Activated CD4-positive, alpha-beta T cell treated with anti-CD3 and anti-CD28 coated beads, Interleukin-2, amount 10 ng/mL, durations not matched to agents 24 days and 14 days (primary cell): ENCODE measurements at regions not wholly inside any gene's neighbourhood (a gene's known extent, or its start where the extent isn't known, plus 50 kb on each side); places are given as distances from the start of the nearest gene placed in this dataset.
A peak's percentile ranks its signal among the peaks of the same experiment; 100 is the strongest.

Experiments used
- DNase-seq: peaks from one replicate; pipeline ENCODE4 v3.0.0; 2022
- H3K27ac Mint-ChIP-seq: one replicate; pipeline ENCODE4 v1.8.0; 2022; ENCODE audit warnings: mild to moderate bottlenecking, mixed read lengths
- H3K27me3 Mint-ChIP-seq: one replicate; pipeline ENCODE4 v1.8.0; 2022; ENCODE audit warnings: mixed read lengths
- H3K36me3 Mint-ChIP-seq: one replicate; pipeline ENCODE4 v1.8.0; 2022; ENCODE audit warnings: low read depth, mild to moderate bottlenecking, mixed read lengths
- H3K4me1 Mint-ChIP-seq: one replicate; pipeline ENCODE4 v1.8.0; 2021; ENCODE audit warnings: mixed read lengths
- H3K4me3 Mint-ChIP-seq: one replicate; pipeline ENCODE4 v1.8.0; 2022; ENCODE audit warnings: mild to moderate bottlenecking, moderate library complexity, mixed read lengths
- H3K9me3 Mint-ChIP-seq: one replicate; pipeline ENCODE4 v1.8.0; 2021; ENCODE audit warnings: mixed read lengths
- intact Hi-C: fragments of 100-400 bp; cut with micrococcal nuclease; formaldehyde crosslinking; loops from one replicate; pipeline ENCODE4 v1.15.1; 2023

DNA sequence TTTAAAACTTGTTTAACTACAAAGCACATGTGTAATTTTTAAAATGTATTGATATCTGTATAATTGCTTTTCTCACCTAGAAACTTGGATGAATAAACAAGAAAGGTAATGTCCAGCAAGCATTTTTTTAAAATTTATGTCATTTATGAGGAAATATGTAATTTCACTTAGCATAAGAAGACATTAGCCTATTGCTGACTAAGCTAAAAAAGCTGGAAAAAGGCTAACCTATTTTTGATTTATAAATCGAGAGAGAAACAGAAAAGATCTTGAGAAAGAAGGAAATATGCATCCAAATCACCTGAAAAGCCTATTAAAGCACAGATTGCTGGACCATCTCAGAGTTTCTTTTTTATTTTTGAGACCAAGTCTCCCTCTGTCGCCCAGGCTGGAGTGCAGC, 1181.3 kb downstream of the SLITRK1 start:
- H3K27ac Mint-ChIP-seq, result no peak overlapping the region
- H3K27me3 Mint-ChIP-seq, result no peaks in the 10 kb centered on the region
- H3K36me3 Mint-ChIP-seq, result no peaks in the 10 kb centered on the region
- H3K4me3 Mint-ChIP-seq, result no peak overlapping the region
- no peak for DNase-seq
- intact Hi-C loops, result no loop called here
- H3K4me1 Mint-ChIP-seq, result no peaks in the 10 kb centered on the region
- no peaks in the 10 kb centered on the region for H3K9me3 Mint-ChIP-seq

DNA sequence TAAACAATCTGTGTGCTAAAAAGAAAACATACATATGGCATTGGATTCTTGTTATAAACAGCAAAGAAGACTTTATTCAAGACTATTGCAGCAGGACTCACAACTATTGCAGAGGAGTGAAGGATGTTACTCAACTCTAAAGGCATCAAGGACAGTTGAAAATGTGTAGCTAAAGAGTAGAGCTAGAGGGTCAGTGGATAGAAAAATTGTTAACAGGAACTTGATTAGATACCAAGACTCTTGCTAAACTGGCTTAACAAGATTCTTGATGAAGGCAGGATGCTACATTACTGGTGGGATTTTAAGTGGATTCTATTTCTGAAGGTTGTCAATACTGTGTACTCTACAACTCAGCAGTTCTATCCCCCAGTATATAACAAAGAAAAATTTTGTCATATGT, 1183.3 kb downstream of the SLITRK1 start:
- Mint-ChIP-seq H3K4me3 (no peak overlapping the region), H3K27me3 (no peaks in the 10 kb centered on the region), H3K36me3 (no peaks in the 10 kb centered on the region), H3K9me3 (no peaks in the 10 kb centered on the region), H3K27ac (no peak overlapping the region), H3K4me1 (no peaks in the 10 kb centered on the region)
- intact Hi-C loops, result no loop called here
- DNase-seq, result no peak

DNA sequence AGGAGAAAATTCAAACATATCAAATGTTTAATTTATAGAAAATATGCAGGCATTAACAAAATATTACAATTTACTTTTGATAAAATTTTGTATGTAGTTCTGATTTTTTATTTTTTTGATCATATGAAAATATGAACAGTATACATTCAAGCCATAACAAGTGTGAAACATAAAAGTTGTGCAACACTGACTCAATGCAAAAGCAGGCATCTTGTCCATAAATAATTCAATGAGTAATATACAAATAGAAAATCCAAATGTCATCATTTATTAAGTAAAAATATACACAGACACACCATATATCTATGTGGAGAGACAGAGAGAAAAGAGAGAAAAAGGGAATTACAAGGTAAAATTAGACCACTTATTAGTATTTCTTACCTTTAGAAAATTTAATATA, 1183.9 kb downstream of the SLITRK1 start:
- no peaks in the 10 kb centered on the region for H3K36me3 Mint-ChIP-seq
- no peaks in the 10 kb centered on the region for H3K4me1 Mint-ChIP-seq
- no peak overlapping the region for H3K27ac Mint-ChIP-seq
- no peak for DNase-seq
- intact Hi-C loops, result no loop called here
- no peaks in the 10 kb centered on the region for H3K27me3 Mint-ChIP-seq
- H3K4me3 Mint-ChIP-seq, result no peak overlapping the region
- no peaks in the 10 kb centered on the region for H3K9me3 Mint-ChIP-seq

DNA sequence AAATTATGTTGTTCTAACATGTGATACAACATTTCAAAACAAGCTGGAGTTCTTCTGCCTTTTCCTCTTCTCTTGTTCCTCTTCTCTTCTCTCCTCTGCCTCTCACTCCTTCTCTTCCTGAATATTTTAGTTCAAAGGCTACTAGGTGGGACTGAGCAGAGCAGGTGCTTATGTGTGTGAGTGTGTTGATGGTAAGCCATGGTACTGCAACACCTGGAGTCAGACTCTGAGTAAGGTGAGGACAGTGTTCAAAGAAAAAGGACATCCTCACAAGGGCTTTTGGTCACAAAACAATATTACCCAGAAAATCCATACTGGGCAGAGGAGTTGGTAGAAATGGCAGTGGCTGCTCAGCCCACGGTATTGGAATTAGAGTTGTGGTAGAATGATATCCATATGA, 1188.7 kb downstream of the SLITRK1 start:
- DNase-seq, result no peak
- Mint-ChIP-seq H3K27me3 (no peaks in the 10 kb centered on the region), H3K36me3 (no peaks in the 10 kb centered on the region), H3K4me3 (no peak overlapping the region), H3K9me3 (no peaks in the 10 kb centered on the region), H3K27ac (no peak overlapping the region), H3K4me1 (peaks cover 7% of the 10 kb centered on the region)
- intact Hi-C loops, result no loop called here

DNA sequence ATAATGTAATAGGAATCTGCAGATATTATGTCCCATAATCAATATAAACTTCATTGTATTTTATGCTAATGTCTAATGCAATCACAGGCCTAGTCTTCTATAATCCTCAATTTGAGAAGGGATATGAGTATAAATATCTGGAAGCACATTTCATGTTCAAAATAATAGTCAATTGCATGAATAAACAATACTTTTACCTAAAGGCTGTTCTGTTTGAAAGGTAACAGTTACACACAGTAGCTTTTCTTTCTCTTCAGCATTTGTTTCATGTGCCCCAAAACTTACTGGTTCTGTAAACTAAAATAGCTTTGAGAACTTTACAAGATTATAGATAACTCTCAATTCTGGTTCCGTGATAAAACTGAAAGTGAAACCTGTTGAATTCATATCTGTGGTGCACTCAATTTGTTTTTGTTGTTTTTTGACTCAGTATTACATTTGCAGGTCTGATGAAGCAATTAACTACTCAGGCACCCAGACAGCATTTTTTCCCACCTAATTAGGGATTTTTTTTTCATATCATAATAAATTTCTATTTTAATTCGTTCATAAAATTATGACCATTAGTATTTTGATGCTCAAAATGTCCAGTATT, 1193.8 kb downstream of the SLITRK1 start:
- Mint-ChIP-seq H3K9me3 (peaks cover 3% of the 10 kb centered on the region), H3K4me1 (peaks cover 12% of the 10 kb centered on the region), H3K27ac (peak overlapping the region; percentile 29), H3K36me3 (no peaks in the 10 kb centered on the region), H3K27me3 (no peaks in the 10 kb centered on the region), H3K4me3 (peak overlapping the region; percentile 73)
- DNase-seq, result no peak
- intact Hi-C loops, result no loop called here

DNA sequence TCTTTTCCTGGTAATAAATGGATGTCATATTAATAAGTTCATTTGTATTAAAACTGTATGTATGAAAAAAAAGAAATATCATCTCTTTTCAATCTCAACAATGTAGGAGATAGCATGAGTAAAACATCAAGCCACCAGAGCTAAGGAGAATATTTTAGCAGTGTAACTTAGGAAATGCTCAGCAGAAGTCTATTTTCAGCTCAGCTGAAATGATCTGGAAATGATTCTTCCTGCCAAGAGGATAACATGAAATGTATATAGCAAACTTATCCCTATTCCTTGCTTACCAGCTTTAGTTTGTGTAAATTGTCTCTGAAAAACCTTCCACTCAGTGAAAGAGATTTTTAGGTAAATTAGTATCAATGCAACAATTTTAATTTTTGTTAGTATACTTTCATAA, 1194.4 kb downstream of the SLITRK1 start:
- intact Hi-C loops, result no loop called here
- Mint-ChIP-seq H3K9me3 (peaks cover 4% of the 10 kb centered on the region), H3K36me3 (no peaks in the 10 kb centered on the region), H3K27ac (no peak overlapping the region), H3K27me3 (no peaks in the 10 kb centered on the region), H3K4me1 (peaks cover 12% of the 10 kb centered on the region), H3K4me3 (no peak overlapping the region)
- no peak for DNase-seq

DNA sequence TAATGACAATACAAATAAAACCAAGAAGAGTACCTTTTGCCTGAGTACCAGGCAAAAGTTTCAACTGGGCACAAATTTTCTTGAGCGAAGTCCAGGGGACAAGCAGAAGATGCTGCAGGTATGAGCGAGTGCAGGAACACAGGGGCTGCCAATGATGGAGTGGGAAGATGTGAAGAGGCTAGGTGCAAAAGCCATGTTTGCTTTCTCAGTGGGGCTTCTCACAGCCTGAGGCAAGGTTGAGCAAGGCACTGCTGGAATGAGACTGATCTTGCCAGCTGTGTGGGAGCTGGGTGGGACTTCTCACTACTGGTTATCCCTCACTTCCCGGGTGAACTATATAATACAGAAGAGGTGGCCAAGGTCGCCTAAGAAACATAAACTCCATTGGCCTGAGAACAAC, 1200.7 kb downstream of the SLITRK1 start:
- peaks cover 4% of the 10 kb centered on the region for H3K9me3 Mint-ChIP-seq
- H3K27me3 Mint-ChIP-seq, result no peaks in the 10 kb centered on the region
- H3K4me1 Mint-ChIP-seq, result no peaks in the 10 kb centered on the region
- intact Hi-C loops, result no loop called here
- no peak overlapping the region for H3K27ac Mint-ChIP-seq
- H3K36me3 Mint-ChIP-seq, result no peaks in the 10 kb centered on the region
- no peak for DNase-seq
- H3K4me3 Mint-ChIP-seq, result no peak overlapping the region

DNA sequence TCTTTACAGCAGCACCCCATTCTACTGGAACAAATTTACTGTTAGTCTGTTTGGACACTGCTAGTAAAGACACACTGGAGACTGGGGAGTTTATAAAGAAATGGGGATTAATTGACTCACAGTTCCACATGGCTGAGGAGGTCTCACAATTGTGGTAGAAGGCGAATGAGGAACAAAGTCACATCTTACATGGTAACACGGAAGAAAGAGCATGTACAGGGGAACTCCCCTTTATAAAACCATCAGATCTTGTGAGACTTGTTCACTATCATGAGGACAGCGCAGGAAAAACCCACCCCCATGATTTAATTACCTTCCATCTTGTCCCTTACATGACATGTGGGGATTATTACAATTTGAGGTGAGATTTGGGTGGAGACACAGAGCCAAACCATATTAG, 1204.2 kb downstream of the SLITRK1 start:
- intact Hi-C loops, result no loop called here
- no peaks in the 10 kb centered on the region for H3K4me1 Mint-ChIP-seq

DNA sequence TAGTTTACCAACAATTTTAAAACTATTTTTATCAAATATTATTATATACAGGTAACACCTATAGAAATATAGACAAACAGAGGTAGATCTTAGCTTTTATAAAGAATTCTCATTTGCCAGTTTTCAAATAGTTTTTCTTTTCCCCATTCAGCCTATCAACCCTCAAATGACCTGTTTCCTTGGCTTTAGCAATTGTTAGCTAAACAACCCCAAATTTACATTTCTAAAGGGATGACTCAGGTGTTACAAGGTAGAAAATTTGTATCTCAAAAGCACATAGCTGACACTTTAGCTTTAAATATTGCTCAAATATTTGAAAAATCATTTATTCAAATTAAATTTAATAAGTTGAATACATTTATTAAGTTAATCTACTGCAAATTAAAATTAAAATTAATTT, 1207.2 kb downstream of the SLITRK1 start:
- no peak for DNase-seq
- Mint-ChIP-seq H3K27me3 (no peaks in the 10 kb centered on the region), H3K36me3 (no peaks in the 10 kb centered on the region), H3K4me1 (no peaks in the 10 kb centered on the region), H3K4me3 (no peak overlapping the region), H3K9me3 (peaks cover 3% of the 10 kb centered on the region), H3K27ac (no peak overlapping the region)
- intact Hi-C loops, result no loop called here

More for the DNA sequence above, 1204.2 kb downstream of the SLITRK1 start:
- Mint-ChIP-seq H3K27me3 (no peaks in the 10 kb centered on the region), H3K4me3 (no peak overlapping the region), H3K9me3 (peaks cover 3% of the 10 kb centered on the region), H3K27ac (no peak overlapping the region), H3K36me3 (no peaks in the 10 kb centered on the region)
- no peak for DNase-seq

DNA sequence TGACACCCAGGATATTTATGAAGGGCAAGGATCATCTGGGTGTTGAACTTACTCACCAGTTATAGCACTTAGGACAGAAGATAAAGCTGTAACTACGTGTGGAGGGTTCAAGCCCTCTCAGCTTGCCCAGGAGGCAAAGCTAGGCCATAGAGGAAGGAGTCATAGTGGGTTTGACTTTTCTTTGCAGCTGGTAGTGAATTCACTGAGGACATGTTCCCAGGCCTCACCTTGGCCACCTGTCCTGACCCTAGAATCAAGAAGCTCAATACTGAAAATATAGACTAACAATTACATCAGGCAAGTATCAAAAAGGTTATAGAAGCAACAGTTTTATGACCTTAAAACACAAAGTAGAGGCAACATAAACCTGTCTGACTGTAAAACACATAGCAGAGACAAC, 1207.7 kb downstream of the SLITRK1 start:
- no peak for DNase-seq
- no peaks in the 10 kb centered on the region for H3K4me1 Mint-ChIP-seq

DNA sequence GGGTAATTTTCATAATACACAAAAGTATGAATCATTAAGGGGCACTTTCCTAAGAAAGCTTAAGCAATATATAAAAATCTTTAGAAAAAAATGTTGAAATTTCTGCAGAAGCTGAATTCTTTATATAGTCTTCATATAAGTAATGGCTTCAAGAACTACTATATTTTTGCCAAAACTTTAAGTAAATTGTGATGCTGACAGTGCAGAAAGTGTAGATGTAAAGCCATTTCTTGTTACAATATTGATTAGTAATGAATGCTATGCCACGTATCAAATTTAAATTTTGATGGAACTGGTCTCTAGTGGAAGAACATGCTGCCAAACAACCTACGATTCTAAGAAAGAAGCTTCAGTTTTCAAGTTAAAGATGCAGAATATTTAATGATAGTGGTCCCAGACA, 1210.0 kb downstream of the SLITRK1 start:
- no peaks in the 10 kb centered on the region for H3K27me3 Mint-ChIP-seq
- H3K27ac Mint-ChIP-seq, result no peak overlapping the region
- no peaks in the 10 kb centered on the region for H3K36me3 Mint-ChIP-seq
- H3K9me3 Mint-ChIP-seq, result peaks cover 3% of the 10 kb centered on the region
- intact Hi-C loops, result no loop called here
- no peak for DNase-seq
- H3K4me1 Mint-ChIP-seq, result no peaks in the 10 kb centered on the region
- H3K4me3 Mint-ChIP-seq, result no peak overlapping the region

More for the DNA sequence above, 1207.7 kb downstream of the SLITRK1 start:
- no peak overlapping the region for H3K4me3 Mint-ChIP-seq
- no peaks in the 10 kb centered on the region for H3K36me3 Mint-ChIP-seq
- no peaks in the 10 kb centered on the region for H3K27me3 Mint-ChIP-seq
- H3K27ac Mint-ChIP-seq, result no peak overlapping the region
- intact Hi-C loops, result no loop called here
- peaks cover 3% of the 10 kb centered on the region for H3K9me3 Mint-ChIP-seq

DNA sequence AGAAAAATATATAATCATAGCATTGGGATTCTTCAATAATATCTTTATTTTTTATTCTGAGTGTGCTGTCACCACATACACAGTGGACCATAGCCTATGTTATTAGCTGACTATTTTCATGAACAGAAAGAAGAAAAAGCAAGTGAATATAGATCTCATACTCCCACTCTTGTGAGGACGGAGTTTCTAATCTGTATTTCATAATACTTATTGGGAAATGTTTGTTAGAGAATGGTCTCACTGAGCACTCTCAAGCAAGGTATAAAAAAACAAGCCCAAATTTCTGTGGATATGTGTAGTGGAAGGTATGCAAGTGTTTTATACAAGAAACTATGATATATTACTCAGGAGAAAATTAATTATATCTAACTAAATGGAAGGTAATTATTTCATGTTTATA, 1218.1 kb downstream of the SLITRK1 start:
- Mint-ChIP-seq H3K36me3 (no peaks in the 10 kb centered on the region), H3K27me3 (no peaks in the 10 kb centered on the region)
- intact Hi-C loops, result no loop called here

DNA sequence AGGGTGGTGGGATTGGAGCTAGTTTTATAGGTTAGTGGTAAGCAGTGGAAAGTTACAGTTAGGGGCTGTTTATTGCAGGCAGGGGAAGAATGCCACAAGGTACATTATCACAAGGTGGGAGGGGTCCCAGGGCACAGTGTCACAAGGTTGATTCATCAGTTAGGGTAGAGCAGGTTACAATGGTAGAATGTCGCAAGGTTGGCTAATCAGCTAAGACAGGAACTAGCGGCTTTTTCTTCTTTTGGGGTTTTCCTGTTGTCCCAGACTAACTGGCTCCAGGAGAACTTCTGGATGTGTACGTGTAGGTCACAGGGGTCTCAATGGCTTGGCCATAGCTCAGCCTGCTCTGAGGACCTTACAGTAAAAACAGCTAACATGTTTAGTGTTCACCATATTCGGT, 1221.1 kb downstream of the SLITRK1 start:
- intact Hi-C loops, result no loop called here
- H3K4me1 Mint-ChIP-seq, result no peaks in the 10 kb centered on the region
- no peak for DNase-seq
- no peaks in the 10 kb centered on the region for H3K27me3 Mint-ChIP-seq
- no peak overlapping the region for H3K27ac Mint-ChIP-seq
- H3K9me3 Mint-ChIP-seq, result peaks cover 10% of the 10 kb centered on the region
- no peak overlapping the region for H3K4me3 Mint-ChIP-seq
- no peaks in the 10 kb centered on the region for H3K36me3 Mint-ChIP-seq

More for the DNA sequence above, 1218.1 kb downstream of the SLITRK1 start:
- peaks cover 10% of the 10 kb centered on the region for H3K9me3 Mint-ChIP-seq
- no peak for DNase-seq
- H3K4me1 Mint-ChIP-seq, result no peaks in the 10 kb centered on the region
- no peak overlapping the region for H3K27ac Mint-ChIP-seq
- H3K4me3 Mint-ChIP-seq, result no peak overlapping the region

DNA sequence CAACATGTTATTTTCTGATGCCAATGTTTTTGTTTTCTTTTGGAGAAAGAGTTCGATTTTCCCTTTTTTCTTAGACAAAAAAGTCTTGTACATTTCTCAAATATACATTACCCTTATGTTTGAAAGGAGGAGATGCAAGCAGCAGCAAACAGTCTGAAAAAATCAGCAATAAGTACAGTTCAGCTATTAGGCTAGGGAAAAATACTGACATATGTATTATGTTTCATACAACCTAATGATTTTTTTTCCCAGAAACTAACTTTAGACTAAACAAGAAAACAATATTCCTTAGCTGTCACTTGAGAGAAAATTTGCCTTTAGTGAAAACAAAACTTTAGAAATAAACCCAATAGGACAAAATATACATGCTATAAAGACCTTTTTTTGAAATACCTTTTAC, 1223.5 kb downstream of the SLITRK1 start:
- intact Hi-C loops, result no loop called here
- H3K36me3 Mint-ChIP-seq, result no peaks in the 10 kb centered on the region
- no peak for DNase-seq
- peaks cover 10% of the 10 kb centered on the region for H3K9me3 Mint-ChIP-seq
- H3K27me3 Mint-ChIP-seq, result no peaks in the 10 kb centered on the region
- no peak overlapping the region for H3K27ac Mint-ChIP-seq
- H3K4me1 Mint-ChIP-seq, result no peaks in the 10 kb centered on the region
- H3K4me3 Mint-ChIP-seq, result no peak overlapping the region

DNA sequence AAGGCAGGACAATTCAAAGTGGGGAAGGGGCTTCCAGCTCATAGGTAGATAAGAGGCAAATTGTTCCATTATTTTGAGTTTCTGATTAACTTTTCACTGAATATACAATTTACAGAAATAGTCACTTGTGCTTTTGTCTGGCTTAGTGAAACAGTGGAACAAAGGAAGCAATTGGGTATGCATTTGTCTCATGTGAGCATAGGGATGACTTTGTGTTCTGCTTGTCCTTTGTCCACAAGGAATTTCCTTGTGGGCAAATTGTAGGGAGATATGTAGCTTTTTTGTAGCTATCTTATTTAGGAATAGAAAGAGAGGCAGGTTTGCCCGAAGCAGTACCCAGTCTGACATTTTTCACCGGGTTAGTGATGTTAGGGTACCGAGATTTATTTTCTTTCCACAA, 1224.8 kb downstream of the SLITRK1 start:
- intact Hi-C loops, result no loop called here
- H3K36me3 Mint-ChIP-seq, result no peaks in the 10 kb centered on the region
- DNase-seq, result no peak
- no peak overlapping the region for H3K4me3 Mint-ChIP-seq
- no peaks in the 10 kb centered on the region for H3K4me1 Mint-ChIP-seq
- H3K27me3 Mint-ChIP-seq, result no peaks in the 10 kb centered on the region
- no peak overlapping the region for H3K27ac Mint-ChIP-seq
- peaks cover 10% of the 10 kb centered on the region for H3K9me3 Mint-ChIP-seq
